GM21717 (cell line): ENCODE measurements at regions not wholly inside any gene's neighbourhood (a gene's known extent, or its start where the extent isn't known, plus 50 kb on each side); places are given as distances from the start of the nearest gene placed in this dataset.

Experiments used
- ATAC-seq: cut with Tn5 transposase; IDR thresholded peaks from one replicate; pipeline ENCODE4 v1.9.1; 2021; ENCODE audit warnings: mild to moderate bottlenecking, moderate library complexity; ENCODE audit not compliant: unreplicated experiment

DNA sequence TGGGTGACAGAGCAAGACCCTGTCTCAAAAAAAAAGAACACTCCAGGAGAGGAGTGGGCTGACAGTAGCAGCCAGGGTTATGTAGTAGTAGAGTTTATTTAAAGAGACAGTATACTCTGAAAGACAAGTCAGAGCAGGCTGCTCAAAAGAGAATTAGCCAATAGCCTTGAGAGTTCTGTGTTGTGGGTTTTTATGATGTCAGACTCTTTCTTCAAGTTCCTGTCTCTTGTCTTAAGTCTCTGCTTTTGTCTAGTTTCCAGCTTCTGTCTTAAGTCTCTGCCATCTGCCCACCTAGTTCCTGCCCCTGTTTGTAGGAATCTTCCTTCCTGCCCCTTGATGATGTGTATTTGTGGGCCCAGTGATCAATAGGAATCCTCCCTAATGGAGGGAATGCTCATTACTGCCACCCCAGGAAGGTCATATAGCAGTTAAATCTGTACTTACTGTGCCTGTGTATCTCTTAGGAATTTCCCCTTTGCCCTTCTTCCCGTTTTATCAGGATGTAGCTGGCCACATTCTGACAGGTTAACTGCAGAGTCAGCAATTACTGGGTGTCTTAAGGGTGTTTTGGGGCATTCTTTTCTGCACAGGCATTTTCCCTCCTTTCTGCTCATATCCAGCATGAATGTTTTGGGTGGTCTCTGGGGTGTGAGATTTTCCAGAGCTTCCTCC, 580.5 kb upstream of the SGCD start:
- no peak for ATAC-seq

GRCh38 chr5:155750101-155750500, 576.9 kb upstream of the SGCD start:
- no peak for ATAC-seq

DNA sequence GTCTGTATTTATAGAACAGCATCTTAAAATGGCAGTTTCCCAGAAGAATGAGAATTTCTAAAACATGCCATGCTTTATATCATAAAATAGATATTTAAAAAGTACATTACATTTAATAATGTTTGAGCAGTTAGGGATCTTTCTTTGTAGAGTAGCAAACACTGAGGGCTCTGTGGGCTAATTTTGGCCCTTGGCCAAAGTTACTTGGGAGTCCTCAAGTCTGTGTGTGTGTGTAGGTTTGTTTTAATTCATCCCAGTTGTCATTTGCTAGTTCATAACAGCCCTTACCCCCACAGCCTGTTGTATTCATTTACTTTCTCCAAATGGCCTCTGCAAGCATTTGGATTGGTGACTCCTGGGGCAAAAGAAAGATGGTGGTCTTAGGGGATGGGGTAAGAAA, 576.4 kb upstream of the SGCD start:
- ATAC-seq, result no peak

- no peak for ATAC-seq
Measured at GRCh38 chr5:155753943-155754581, 572.9 kb upstream of the SGCD start.

DNA sequence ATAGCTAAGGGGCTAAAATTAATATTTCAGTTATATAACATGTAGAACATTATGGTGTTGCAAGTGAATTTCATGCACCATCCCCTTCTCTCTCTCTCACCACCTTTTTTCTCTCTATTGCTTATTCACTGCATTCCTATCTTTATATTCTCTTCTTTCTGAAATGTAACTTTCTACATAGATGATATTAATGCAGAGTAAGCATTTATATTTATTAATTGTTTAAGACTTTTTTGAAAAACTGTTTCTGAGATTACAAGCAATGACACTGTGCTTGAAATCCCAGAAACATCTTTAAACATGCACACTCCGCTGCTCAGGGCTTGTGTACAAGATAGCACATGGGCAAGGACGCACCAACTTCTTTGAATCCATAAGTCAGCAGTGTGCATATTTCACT, 567.7 kb upstream of the SGCD start:
- ATAC-seq, result no peak

GRCh38 chr5:155759984-155760383, 567.0 kb upstream of the SGCD start:
- no peak for ATAC-seq

DNA sequence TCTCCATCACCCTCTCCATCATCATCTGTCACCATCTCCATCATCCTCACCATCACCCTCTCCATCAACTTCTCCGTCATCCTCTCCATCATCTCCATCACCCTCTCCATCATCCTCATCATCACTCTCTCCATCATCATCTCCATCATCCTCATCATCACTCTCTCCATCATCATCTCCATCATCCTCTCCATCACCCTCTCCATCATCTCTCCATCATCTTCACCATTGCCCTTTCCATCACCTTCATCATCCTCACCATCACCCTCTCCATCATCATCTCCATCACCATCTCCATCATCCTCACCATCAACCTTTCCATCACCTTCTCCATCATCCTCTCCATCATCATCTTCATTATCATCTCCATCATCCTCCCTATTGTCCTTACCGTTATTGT, 565.5 kb upstream of the SGCD start:
- ATAC-seq, result no peak

DNA sequence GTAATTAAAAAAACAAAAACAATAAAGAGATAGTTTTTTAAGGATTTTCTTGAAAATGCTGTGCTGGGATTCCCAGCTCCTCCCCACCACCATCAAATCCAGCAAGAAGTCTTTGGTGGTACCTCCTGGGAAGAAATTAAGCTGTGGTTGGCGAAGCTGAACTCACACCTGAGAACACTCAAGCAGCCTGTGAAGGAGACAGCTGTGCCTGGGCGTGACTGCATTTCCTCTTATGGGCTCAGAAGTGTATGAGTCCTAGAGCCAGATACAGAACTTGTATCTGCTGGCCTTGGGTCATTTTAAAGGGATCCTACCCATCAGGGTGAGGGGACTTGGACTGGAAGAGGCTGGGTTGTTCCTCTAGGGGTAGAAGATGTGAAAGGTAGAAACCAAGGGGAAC, 561.2 kb upstream of the SGCD start:
- no peak for ATAC-seq

DNA sequence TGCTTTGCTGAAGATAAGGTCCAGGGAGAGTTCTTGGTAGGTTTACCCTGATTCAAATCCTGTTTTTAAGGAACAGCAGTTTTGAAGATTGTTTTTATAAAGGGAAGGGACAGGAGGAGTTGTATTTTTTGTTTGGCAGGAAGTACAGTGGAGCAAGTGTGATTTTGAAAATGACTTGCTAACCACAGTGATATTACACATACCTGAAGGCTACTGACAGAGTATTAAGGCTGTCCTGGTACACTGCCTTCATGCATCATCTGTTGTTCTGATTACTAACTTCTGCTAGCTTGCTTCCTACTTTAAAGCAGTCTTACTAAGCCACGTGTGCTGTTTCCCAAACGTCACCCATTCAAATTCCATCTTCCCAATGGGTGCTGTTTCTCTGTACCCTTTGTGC, 559.5 kb upstream of the SGCD start:
- no peak for ATAC-seq

DNA sequence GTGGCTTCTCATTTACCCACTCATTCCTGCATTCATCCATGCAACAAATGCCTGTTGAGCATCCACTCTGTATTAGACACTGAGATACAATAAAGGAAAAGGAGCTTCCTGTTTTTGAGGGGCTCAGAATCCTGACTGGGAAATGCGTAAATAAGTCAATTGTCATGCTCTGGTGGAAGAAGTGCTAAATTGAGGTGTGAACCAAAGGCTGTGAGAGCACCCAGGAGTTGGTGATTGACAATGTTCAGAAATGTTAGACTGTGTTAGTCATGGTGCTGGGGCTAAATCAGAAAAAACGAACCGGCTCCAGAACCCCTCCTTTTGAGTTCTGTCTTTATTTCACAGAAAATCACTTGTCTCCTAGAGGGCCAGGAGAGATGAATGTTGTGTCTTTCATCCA, 558.6 kb upstream of the SGCD start:
- ATAC-seq, result no peak

GRCh38 chr5:155772009-155772662, 554.8 kb upstream of the SGCD start:
- no peak for ATAC-seq

GRCh38 chr5:155773680-155774079, 553.3 kb upstream of the SGCD start:
- ATAC-seq, result no peak

GRCh38 chr5:155780260-155780659, 546.7 kb upstream of the SGCD start:
- ATAC-seq, result no peak

- ATAC-seq, result no peak
Measured at GRCh38 chr5:155783246-155783645, 543.7 kb upstream of the SGCD start.

DNA sequence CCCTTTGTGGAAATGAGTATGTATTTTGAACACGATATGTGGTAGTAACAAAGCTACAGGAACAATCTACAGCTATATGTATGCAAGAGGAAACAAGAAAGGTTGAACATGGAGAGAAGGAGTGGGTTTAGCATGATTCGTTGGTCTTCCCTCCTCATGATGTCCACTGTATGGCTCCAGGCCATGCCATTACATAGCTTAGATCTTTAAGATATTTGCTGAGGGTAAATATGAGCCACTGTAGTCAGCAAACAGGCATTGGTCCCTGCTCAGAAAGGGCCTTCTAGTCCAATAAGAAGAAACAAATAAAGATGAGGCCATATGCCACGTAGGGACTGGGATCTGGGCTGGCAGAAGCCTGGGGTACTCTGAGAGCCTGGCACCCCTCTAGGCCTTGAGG, 543.2 kb upstream of the SGCD start:
- ATAC-seq, result no peak

DNA sequence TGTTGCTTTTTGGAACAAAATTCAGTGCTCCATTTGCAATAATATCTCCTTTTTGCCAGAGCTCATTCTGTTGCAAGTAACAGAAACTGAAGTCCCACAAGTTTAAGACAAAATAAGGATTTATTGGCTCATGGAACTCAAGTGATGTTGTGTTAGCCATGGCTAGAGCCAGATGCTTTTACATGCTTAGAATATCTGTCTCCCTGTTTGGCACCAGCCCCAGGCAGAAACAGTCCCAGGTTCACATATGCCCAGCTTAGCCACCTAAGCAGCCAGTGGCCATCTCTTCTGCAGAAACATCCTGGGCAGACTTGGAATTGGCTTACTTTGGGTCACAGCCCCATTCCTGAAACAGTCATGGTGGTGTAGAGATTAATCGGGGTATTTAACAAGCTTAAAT, 540.9 kb upstream of the SGCD start:
- no peak for ATAC-seq

DNA sequence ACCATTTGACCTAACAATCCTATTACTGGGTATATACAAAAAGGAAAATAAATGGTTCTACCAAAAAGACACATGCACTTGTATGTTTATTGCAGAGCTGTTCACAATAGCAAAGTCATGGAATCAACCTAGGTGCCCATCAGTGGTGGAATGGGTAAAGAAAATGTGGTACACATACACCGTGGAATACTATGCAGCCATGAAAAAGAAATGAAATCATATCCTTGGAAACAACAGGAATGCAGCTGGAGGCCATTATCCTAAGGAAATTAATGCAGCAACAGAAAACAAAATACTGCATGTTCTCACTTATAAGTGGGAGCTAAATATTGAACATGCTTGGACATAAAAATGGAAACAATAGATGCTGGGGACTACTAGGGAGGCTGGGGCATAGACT, 534.1 kb upstream of the SGCD start:
- ATAC-seq, result no peak

DNA sequence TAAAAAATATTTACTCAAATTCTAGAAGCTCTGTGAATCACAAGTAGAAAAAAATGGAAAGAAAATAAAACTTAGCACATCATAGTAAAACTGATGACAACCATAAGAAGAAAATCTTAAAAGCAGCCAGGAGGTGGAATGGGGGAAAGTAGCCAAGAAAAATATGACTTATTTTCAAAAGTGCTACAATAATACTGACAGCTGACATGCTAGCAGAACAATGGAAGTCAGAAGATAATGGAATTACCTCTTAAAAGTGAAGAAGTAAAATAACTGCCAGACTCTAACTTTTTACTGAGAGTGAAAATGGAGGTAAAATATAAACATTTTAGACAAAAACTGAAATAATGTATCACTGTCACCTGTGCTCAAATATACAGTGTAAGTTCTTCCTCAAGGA, 532.2 kb upstream of the SGCD start:
- ATAC-seq, result no peak

- no peak for ATAC-seq
Measured at GRCh38 chr5:155799308-155799707, 527.7 kb upstream of the SGCD start.

DNA sequence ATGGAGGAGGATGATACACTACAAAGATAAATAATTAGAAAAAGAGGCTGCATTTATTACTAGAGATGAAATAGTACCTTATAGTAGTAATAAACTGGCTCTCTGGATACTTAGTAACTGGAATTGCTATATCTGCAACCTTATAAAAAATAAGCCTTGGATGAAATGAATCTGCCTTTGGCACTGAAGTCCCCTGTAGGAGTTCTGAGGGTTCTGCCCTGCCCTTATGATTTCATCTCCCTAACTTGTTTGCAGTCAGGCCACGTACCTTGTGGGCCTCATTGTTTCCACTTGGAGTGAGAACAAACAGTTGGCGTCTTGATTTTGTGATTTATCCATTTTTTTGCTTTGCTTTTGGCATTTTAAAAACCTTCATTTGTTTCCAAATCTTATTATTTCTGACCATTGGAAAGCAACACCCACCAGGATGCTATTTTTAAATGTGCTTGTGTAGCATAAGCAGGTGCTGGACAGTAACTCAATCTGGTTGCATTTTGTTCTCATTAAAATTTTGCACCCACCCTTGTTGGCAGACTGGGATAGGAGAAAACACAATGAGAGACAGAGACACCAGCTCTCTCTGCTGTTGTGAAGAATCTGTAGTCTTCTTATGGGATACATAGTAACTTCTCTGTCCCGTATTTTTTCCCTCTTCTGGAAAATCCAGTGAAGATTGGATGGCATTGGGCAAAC, 518.9 kb upstream of the SGCD start:
- ATAC-seq, result no peak

DNA sequence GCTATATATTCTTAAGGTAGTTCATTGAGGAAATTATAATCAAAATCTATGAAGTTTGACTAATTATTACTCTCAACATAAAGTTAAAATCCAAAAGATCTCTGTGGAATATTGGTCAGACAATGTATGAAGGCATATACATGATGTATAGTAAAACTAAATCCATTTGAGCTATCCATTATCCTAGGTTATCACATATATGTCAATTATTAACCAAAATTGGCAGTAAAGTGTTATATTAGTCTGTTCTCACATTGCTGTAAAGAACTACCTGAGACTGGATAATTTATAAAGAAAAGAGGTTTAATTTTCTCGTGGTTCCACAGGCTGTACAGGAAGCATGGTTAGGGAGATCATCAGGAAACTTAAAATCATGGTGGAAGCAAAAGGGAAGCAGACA, 511.7 kb upstream of the SGCD start:
- ATAC-seq, result no peak

DNA sequence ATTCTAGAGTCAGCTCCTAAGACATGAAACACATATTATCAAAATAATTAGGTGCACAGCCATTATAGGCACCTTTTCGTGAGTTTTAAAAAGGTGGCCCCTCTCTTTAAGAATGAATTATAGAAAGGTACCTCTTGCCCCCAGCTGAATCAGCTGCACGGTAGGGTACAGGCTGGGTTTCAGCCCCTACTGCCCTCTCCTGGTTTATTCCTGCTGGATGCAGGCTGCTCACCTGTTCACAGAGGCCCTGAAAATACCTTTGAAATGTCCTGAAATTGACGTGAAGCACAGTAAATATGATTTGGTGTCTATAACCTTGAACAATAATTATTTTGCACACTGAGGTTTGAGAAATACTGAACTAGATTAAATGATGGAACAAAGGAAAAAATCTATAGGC, 504.8 kb upstream of the SGCD start:
- no peak for ATAC-seq
